GM19193 (cell line): ENCODE measurements at regions not wholly inside any gene's neighbourhood (a gene's known extent, or its start where the extent isn't known, plus 50 kb on each side); places are given as distances from the start of the nearest gene placed in this dataset.

Experiments
- POLR2A ChIP-seq: IDR thresholded peaks from 4 replicates; pipeline ENCODE4 v1.6.1; 2011; ENCODE audit not compliant: insufficient read depth, insufficient read length; ENCODE audit errors: extremely low read depth

GRCh38 chr11:128222245-128222884, 365.0 kb downstream of the ETS1 start:
- TF ChIP-seq POLR2A = no peak

GRCh38 chr11:128219731-128220120, 367.6 kb downstream of the ETS1 start:
- no peak for TF ChIP-seq POLR2A

GRCh38 chr11:128216198-128216597, 371.2 kb downstream of the ETS1 start:
- no peak for TF ChIP-seq POLR2A

GRCh38 chr11:128215238-128215882, 372.0 kb downstream of the ETS1 start:
- TF ChIP-seq POLR2A = no peak

GRCh38 chr11:128214263-128214662, 373.1 kb downstream of the ETS1 start:
- TF ChIP-seq POLR2A = no peak

- TF ChIP-seq POLR2A = no peak
Observed at GRCh38 chr11:128213461-128213860, 373.9 kb downstream of the ETS1 start.

- TF ChIP-seq POLR2A = no peak
Observed at GRCh38 chr11:128212324-128212723, 375.0 kb downstream of the ETS1 start.

GRCh38 chr11:128210148-128210940, 377.0 kb downstream of the ETS1 start:
- TF ChIP-seq POLR2A = no peak

GRCh38 chr11:128209138-128209435, 378.3 kb downstream of the ETS1 start:
- no peak for TF ChIP-seq POLR2A

GRCh38 chr11:128208329-128209137, 378.8 kb downstream of the ETS1 start:
- TF ChIP-seq POLR2A = no peak

- no peak for TF ChIP-seq POLR2A
Observed at GRCh38 chr11:128207861-128208321, 379.5 kb downstream of the ETS1 start.

- TF ChIP-seq POLR2A = no peak
Observed at GRCh38 chr11:128206461-128206860, 380.9 kb downstream of the ETS1 start.

- TF ChIP-seq POLR2A = no peak
Observed at GRCh38 chr11:128205796-128206195, 381.6 kb downstream of the ETS1 start.

GRCh38 chr11:128204898-128205297, 382.5 kb downstream of the ETS1 start:
- TF ChIP-seq POLR2A = no peak

GRCh38 chr11:128201801-128202200, 385.6 kb downstream of the ETS1 start:
- no peak for TF ChIP-seq POLR2A

- TF ChIP-seq POLR2A = no peak
Observed at GRCh38 chr11:128201009-128201408, 386.3 kb downstream of the ETS1 start.

- no peak for TF ChIP-seq POLR2A
Observed at GRCh38 chr11:128200467-128200866, 386.9 kb downstream of the ETS1 start.
